A673 (cell line): ENCODE measurements at regions not wholly inside any gene's neighbourhood (a gene's known extent, or its start where the extent isn't known, plus 50 kb on each side); places are given as distances from the start of the nearest gene placed in this dataset.
"Not testable (repeated sequence)": the region's sequence is repeated elsewhere in the genome, so short reads cannot be mapped to it uniquely, and the experiment has no call there.

Source experiments
- EZH2 ChIP-seq: fragments of 200-600 bp; sonication (generic); IDR thresholded peaks from 2 replicates; pipeline ENCODE4 v1.6.1; 2017; ENCODE audit warnings: borderline replicate concordance, low read depth, mild to moderate bottlenecking, mixed read lengths, antibody characterized with exemption, low read length; ENCODE audit not compliant: poor library complexity, severe bottlenecking
- TF ChIP-seq, protein P1 (sequence below): fragments of 300-800, 200-600 bp; sonication (generic); conservative IDR thresholded peaks from 2 replicates; pipeline ENCODE4 v1.5.1; 2017; ENCODE audit warnings: low read depth, mild to moderate bottlenecking, antibody characterized with exemption, low read length, moderate library complexity, mixed read lengths

DNA sequence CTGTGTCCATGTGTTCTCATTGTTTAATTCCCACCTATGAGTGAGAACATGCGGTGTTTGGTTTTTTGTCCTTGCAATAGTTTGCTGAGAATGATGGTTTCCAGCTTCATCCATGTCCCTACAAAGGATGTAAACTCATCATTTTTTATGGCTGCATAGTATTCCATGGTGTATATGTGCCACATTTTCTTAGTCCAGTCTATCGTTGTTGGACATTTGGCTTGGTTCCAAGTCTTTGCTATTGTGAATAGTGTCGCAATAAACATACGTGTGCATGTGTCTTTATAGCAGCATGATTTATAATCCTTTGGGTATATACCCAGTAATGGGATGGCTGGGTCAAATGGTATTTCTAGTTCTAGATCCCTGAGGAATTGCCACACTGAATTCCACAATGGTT is 114.2 kb upstream of the ZNF195 start:
- TF ChIP-seq, protein P1, sequence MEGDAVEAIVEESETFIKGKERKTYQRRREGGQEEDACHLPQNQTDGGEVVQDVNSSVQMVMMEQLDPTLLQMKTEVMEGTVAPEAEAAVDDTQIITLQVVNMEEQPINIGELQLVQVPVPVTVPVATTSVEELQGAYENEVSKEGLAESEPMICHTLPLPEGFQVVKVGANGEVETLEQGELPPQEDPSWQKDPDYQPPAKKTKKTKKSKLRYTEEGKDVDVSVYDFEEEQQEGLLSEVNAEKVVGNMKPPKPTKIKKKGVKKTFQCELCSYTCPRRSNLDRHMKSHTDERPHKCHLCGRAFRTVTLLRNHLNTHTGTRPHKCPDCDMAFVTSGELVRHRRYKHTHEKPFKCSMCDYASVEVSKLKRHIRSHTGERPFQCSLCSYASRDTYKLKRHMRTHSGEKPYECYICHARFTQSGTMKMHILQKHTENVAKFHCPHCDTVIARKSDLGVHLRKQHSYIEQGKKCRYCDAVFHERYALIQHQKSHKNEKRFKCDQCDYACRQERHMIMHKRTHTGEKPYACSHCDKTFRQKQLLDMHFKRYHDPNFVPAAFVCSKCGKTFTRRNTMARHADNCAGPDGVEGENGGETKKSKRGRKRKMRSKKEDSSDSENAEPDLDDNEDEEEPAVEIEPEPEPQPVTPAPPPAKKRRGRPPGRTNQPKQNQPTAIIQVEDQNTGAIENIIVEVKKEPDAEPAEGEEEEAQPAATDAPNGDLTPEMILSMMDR: not testable (repeated sequence)
- TF ChIP-seq EZH2: not testable (repeated sequence)
